Gastrocnemius medialis (tissue), 4 donors: ENCODE measurements at regions not wholly inside any gene's neighbourhood (a gene's known extent, or its start where the extent isn't known, plus 50 kb on each side); places are given as distances from the start of the nearest gene placed in this dataset.

ENCODE experiments used
- ATAC-seq, 2 donors: fragments of 150-250 bp; one replicate each; pipeline ENCODE4 v1.9.1; 2016
- DNase-seq, 2 donors: peaks; one replicate each; pipeline ENCODE4 v3.0.0-alpha.2; 2019
- H3K27ac ChIP-seq, 4 donors: fragments of 200-600 bp; sonication (generic); 1 replicate in 1 of 4; 2 replicates in 3 of 4; pipeline ENCODE4 v1.5.1; 2016 to 2018; ENCODE audit warnings: mild to moderate bottlenecking in 2 of 4, moderate library complexity in 1 of 4
- H3K27me3 ChIP-seq, 3 donors: fragments of 200-600 bp; sonication (generic) in 2 of 3; 1 replicate in 1 of 3; 2 replicates in 2 of 3; pipeline versions ENCODE4 v1.5.1 to v1.6.0; 2016 to 2019; ENCODE audit warnings: mild to moderate bottlenecking in 1 of 3, moderate library complexity in 1 of 3
- H3K36me3 ChIP-seq, 2 donors: fragments of 200-600 bp; sonication (generic) in 1 of 2; one replicate each; pipeline ENCODE4 v1.5.1; 2017 to 2018
- H3K4me1 ChIP-seq, 2 donors: fragments of 200-600 bp; sonication (generic) in 1 of 2; one replicate each; pipeline ENCODE4 v1.5.1; 2016 to 2017; ENCODE audit warnings: mild to moderate bottlenecking in 2 of 2
- H3K4me3 ChIP-seq, 4 donors: fragments of 200-600 bp; sonication (generic) in 3 of 4; 1 replicate in 1 of 4; 2 replicates in 3 of 4; pipeline ENCODE4 v1.5.1; 2016 to 2019; ENCODE audit warnings: mild to moderate bottlenecking in 2 of 4
- H3K9me3 ChIP-seq, 3 donors: fragments of 200-600 bp; sonication (generic) in 2 of 3; 1 replicate in 1 of 3; 2 replicates in 2 of 3; pipeline ENCODE4 v1.5.1; 2016 to 2019
- CTCF ChIP-seq, 5 experiments: fragments of 450-650 bp in 3 of 5; fragments of 200-600 bp in 2 of 5; sonication (generic) in 2 of 5; IDR thresholded peaks in 4 of 5; conservative IDR thresholded peaks in 1 of 5; 1 replicate in 4 of 5; 2 replicates in 1 of 5; pipeline ENCODE4 v1.5.1; 2016 to 2019; ENCODE audit warnings: antibody characterized with exemption in 5 of 5, mild to moderate bottlenecking in 3 of 5, moderate library complexity in 3 of 5
- POLR2A ChIP-seq, 2 donors: fragments of 450-650 bp; IDR thresholded peaks; one replicate each; pipeline ENCODE4 v1.6.1; 2017; ENCODE audit warnings: antibody characterized with exemption in 2 of 2, mild to moderate bottlenecking in 2 of 2, moderate library complexity in 2 of 2
- in situ Hi-C, 4 donors: fragments of 200-750 bp; cut with MboI; loops; one replicate each; pipeline versions ENCODE4 v1.15.0 to v1.8.0; 2017; ENCODE audit warnings: low sequenced_read_pairs in 4 of 4
- intact Hi-C: fragments of 100-400 bp; cut with DNase I; formaldehyde crosslinking; loops from one replicate; pipeline ENCODE4 v1.15.1; 2023; ENCODE audit warnings: low total_unique reads

GRCh38 chr2:83725735-83726134, 733.3 kb downstream of the SUCLG1 start:
- Histone ChIP-seq H3K4me1 (no peaks in the 10 kb centered on the region), H3K27me3 (no peaks in the 10 kb centered on the region), H3K27ac (no peak overlapping the region), H3K36me3 (no peaks in the 10 kb centered on the region), H3K4me3 (no peak overlapping the region), H3K9me3 (no peaks in the 10 kb centered on the region)
- intact Hi-C loops (no loop called here), in situ Hi-C loops (no loop called here)
- DNase-seq (no peak), ATAC-seq (no peak)
- TF ChIP-seq POLR2A (IDR thresholded peaks at IDR 0.05): no peak
- TF ChIP-seq CTCF (IDR thresholded peaks at IDR 0.05 in 4 of 5, conservative IDR thresholded peaks at IDR 0.05 in 1 of 5): no peak

- H3K4me3 ChIP-seq: no peak overlapping the region
- no peaks in the 10 kb centered on the region for H3K36me3 ChIP-seq
- H3K9me3 ChIP-seq: no peaks in the 10 kb centered on the region
- no peaks in the 10 kb centered on the region for H3K4me1 ChIP-seq
- TF ChIP-seq CTCF (IDR thresholded peaks at IDR 0.05 in 4 of 5, conservative IDR thresholded peaks at IDR 0.05 in 1 of 5): no peak
- TF ChIP-seq POLR2A (IDR thresholded peaks at IDR 0.05): no peak
- ATAC-seq (no peak), DNase-seq (no peak)
- intact Hi-C loops (no loop called here), in situ Hi-C loops (no loop called here)
- H3K27me3 ChIP-seq: no peaks in the 10 kb centered on the region
- no peak overlapping the region for H3K27ac ChIP-seq
Observed at GRCh38 chr2:83705146-83705545, 753.9 kb downstream of the SUCLG1 start.

- no peak for ATAC-seq
- Histone ChIP-seq H3K9me3 (no peaks in the 10 kb centered on the region), H3K36me3 (no peaks in the 10 kb centered on the region), H3K4me3 (no peak overlapping the region), H3K27me3 (no peaks in the 10 kb centered on the region), H3K27ac (no peak overlapping the region), H3K4me1 (no peaks in the 10 kb centered on the region)
- TF ChIP-seq CTCF (IDR thresholded peaks at IDR 0.05 in 4 of 5, conservative IDR thresholded peaks at IDR 0.05 in 1 of 5): no peak
- TF ChIP-seq POLR2A (IDR thresholded peaks at IDR 0.05): no peak
- in situ Hi-C loops (no loop called here), intact Hi-C loops (no loop called here)
- DNase-seq: no peak
Observed at GRCh38 chr2:83703598-83703997, 755.5 kb downstream of the SUCLG1 start.

- H3K36me3 ChIP-seq: no peaks in the 10 kb centered on the region
- no peak overlapping the region for H3K4me3 ChIP-seq
- intact Hi-C loops (no loop called here), in situ Hi-C loops (no loop called here)
- no peaks in the 10 kb centered on the region for H3K27me3 ChIP-seq
- DNase-seq: no peak
- no peak for TF ChIP-seq CTCF (IDR thresholded peaks at IDR 0.05 in 4 of 5, conservative IDR thresholded peaks at IDR 0.05 in 1 of 5)
- TF ChIP-seq POLR2A (IDR thresholded peaks at IDR 0.05): no peak
- no peaks in the 10 kb centered on the region for H3K9me3 ChIP-seq
- H3K27ac ChIP-seq: no peak overlapping the region
- no peaks in the 10 kb centered on the region for H3K4me1 ChIP-seq
- ATAC-seq: no peak
Observed at GRCh38 chr2:83696838-83697237, 762.2 kb downstream of the SUCLG1 start.

GRCh38 chr2:83695530-83695929, 763.5 kb downstream of the SUCLG1 start:
- intact Hi-C loops: no loop called here
- H3K36me3 ChIP-seq: no peaks in the 10 kb centered on the region
- H3K9me3 ChIP-seq: no peaks in the 10 kb centered on the region
- in situ Hi-C loops: no loop called here
- no peak for ATAC-seq
- H3K27ac ChIP-seq: no peak overlapping the region
- no peaks in the 10 kb centered on the region for H3K27me3 ChIP-seq
- H3K4me1 ChIP-seq: no peaks in the 10 kb centered on the region
- no peak overlapping the region for H3K4me3 ChIP-seq
- DNase-seq: no peak
- TF ChIP-seq POLR2A (IDR thresholded peaks at IDR 0.05): no peak
- TF ChIP-seq CTCF (IDR thresholded peaks at IDR 0.05 in 4 of 5, conservative IDR thresholded peaks at IDR 0.05 in 1 of 5): no peak
